ENCODE measurements at regions not wholly inside any gene's neighbourhood (a gene's known extent, or its start where the extent isn't known, plus 50 kb on each side); places are given as distances from the start of the nearest gene placed in this dataset.
A peak's percentile ranks its signal among the peaks of the same experiment; 100 is the strongest.

- Mint-ChIP-seq H3K36me3 (no peaks in the 10 kb centered on the region), H3K27me3 (no peaks in the 10 kb centered on the region), H3K9me3 (no peaks in the 10 kb centered on the region), H3K27ac (no peak overlapping the region), H3K4me1 (peaks cover 0 to 10% (median 5%) of the 10 kb centered on the region in 3 donors), H3K4me3 (no peak overlapping the region)
- Histone ChIP-seq H3K36me3 (ENCODE audit: control insufficient read depth in 2 of 2, extremely low read depth in 1 of 2, insufficient read depth in 1 of 2, low read length in 1 of 2) (no peaks in the 10 kb centered on the region), H3K27ac (ENCODE audit: low read length) (no peak overlapping the region), H3K4me3 (ENCODE audit: control insufficient read depth in 1 of 2, extremely low read depth in 1 of 2, low read length in 1 of 2) (no peak overlapping the region), H3K9me3 (no peaks in the 10 kb centered on the region), H3K4me1 (ENCODE audit: control insufficient read depth in 1 of 2, extremely low read depth in 1 of 2, insufficient read depth in 2 of 2, low read length in 2 of 2) (peaks cover 0 to 2% of the 10 kb centered on the region in 2 experiments), H3K27me3 (replicated peaks in 1 of 2; ENCODE audit: control insufficient read depth in 2 of 2, extremely low read depth in 1 of 2, insufficient read depth in 2 of 2, low read length in 1 of 2) (no peaks in the 10 kb centered on the region)
- WGBS (ENCODE audit: insufficient coverage), result 100% methylated on average over 2 of the region's 4 CpGs
- no peak for ATAC-seq (replicated peaks in 1 of 4)
- peak in 1 of 35 experiments; percentile 19 for DNase-seq
- ChIA-PET POLR2A (no interaction called here), CTCF (no interaction called here)
Observed at GRCh38 chr14:98665007-98665406, 607.0 kb downstream of the BCL11B start.

- ATAC-seq (replicated peaks in 1 of 4) (no peak), DNase-seq (no peak)
- Histone ChIP-seq H3K4me1 (ENCODE audit: control insufficient read depth in 1 of 2, extremely low read depth in 1 of 2, insufficient read depth in 2 of 2, low read length in 2 of 2) (peaks cover 0 to 2% of the 10 kb centered on the region in 2 experiments), H3K4me3 (ENCODE audit: control insufficient read depth in 1 of 2, extremely low read depth in 1 of 2, low read length in 1 of 2) (no peak overlapping the region), H3K36me3 (ENCODE audit: control insufficient read depth in 2 of 2, extremely low read depth in 1 of 2, insufficient read depth in 1 of 2, low read length in 1 of 2) (no peaks in the 10 kb centered on the region), H3K27ac (ENCODE audit: low read length) (no peak overlapping the region), H3K9me3 (no peaks in the 10 kb centered on the region), H3K27me3 (replicated peaks in 1 of 2; ENCODE audit: control insufficient read depth in 2 of 2, extremely low read depth in 1 of 2, insufficient read depth in 2 of 2, low read length in 1 of 2) (no peaks in the 10 kb centered on the region)
- H3K4me3 Mint-ChIP-seq, result no peak overlapping the region
- 64% methylated on average over 3 of the region's 5 CpGs for WGBS (ENCODE audit: insufficient coverage)
- POLR2A ChIA-PET, result interaction anchor here in 1 of 2 donors (0.6 kb wide), 1 partner anchor 61 kb away, joined by 7 read pairs; no protein-coding TSS in a partner anchor
- no peaks in the 10 kb centered on the region for H3K36me3 Mint-ChIP-seq
- H3K27ac Mint-ChIP-seq, result no peak overlapping the region
- no peaks in the 10 kb centered on the region for H3K9me3 Mint-ChIP-seq
- H3K4me1 Mint-ChIP-seq, result peaks cover 0 to 10% (median 5%) of the 10 kb centered on the region in 3 donors
- CTCF ChIA-PET, result interaction anchor here in 1 of 2 donors (0.7 kb wide), 2 partner anchors 36 to 1955 kb away, joined by 4 to 5 read pairs; no protein-coding TSS in a partner anchor
- H3K27me3 Mint-ChIP-seq, result no peaks in the 10 kb centered on the region
Observed at GRCh38 chr14:98666545-98666944, 605.5 kb downstream of the BCL11B start.

- no peak overlapping the region for H3K27ac Mint-ChIP-seq
Observed at GRCh38 chr14:98682033-98682432, 590.0 kb downstream of the BCL11B start.

GRCh38 chr14:98682726-98683125 is 589.3 kb downstream of the BCL11B start:
- no peaks in the 10 kb centered on the region for H3K36me3 ChIP-seq (ENCODE audit: control insufficient read depth in 2 of 2, extremely low read depth in 1 of 2, insufficient read depth in 1 of 2, low read length in 1 of 2)
- H3K9me3 ChIP-seq, result no peaks in the 10 kb centered on the region
- H3K27ac ChIP-seq (ENCODE audit: low read length), result no peak overlapping the region
- POLR2A ChIA-PET, result no interaction called here
- H3K27me3 ChIP-seq (replicated peaks in 1 of 2; ENCODE audit: control insufficient read depth in 2 of 2, extremely low read depth in 1 of 2, insufficient read depth in 2 of 2, low read length in 1 of 2), result no peaks in the 10 kb centered on the region
- H3K4me1 ChIP-seq (ENCODE audit: control insufficient read depth in 1 of 2, extremely low read depth in 1 of 2, insufficient read depth in 2 of 2, low read length in 2 of 2), result no peaks in the 10 kb centered on the region
- CTCF ChIA-PET, result no interaction called here
- WGBS (ENCODE audit: insufficient coverage), result 100% methylated on average over 1 of the region's 2 CpGs
- Mint-ChIP-seq H3K27me3 (peaks cover 3 to 4% of the 10 kb centered on the region in 2 donors), H3K27ac (no peak overlapping the region), H3K9me3 (peaks cover 0 to 7% (median 4%) of the 10 kb centered on the region in 3 donors), H3K36me3 (no peaks in the 10 kb centered on the region), H3K4me1 (no peaks in the 10 kb centered on the region), H3K4me3 (no peak overlapping the region)
- DNase-seq (no peak), ATAC-seq (replicated peaks in 1 of 4) (no peak)
- H3K4me3 ChIP-seq (ENCODE audit: control insufficient read depth in 1 of 2, extremely low read depth in 1 of 2, low read length in 1 of 2), result no peak overlapping the region

More at GRCh38 chr14:98682033-98682432, 590.0 kb downstream of the BCL11B start:
- no peaks in the 10 kb centered on the region for H3K36me3 ChIP-seq (ENCODE audit: control insufficient read depth in 2 of 2, extremely low read depth in 1 of 2, insufficient read depth in 1 of 2, low read length in 1 of 2)
- peaks cover 3 to 4% of the 10 kb centered on the region in 2 donors for H3K27me3 Mint-ChIP-seq
- ATAC-seq (replicated peaks in 1 of 4) (no peak), DNase-seq (no peak)
- H3K4me3 ChIP-seq (ENCODE audit: control insufficient read depth in 1 of 2, extremely low read depth in 1 of 2, low read length in 1 of 2), result no peak overlapping the region
- H3K27ac ChIP-seq (ENCODE audit: low read length), result no peak overlapping the region
- WGBS (ENCODE audit: insufficient coverage), result 97% methylated on average over 3 of the region's 3 CpGs
- no peaks in the 10 kb centered on the region for H3K27me3 ChIP-seq (replicated peaks in 1 of 2; ENCODE audit: control insufficient read depth in 2 of 2, extremely low read depth in 1 of 2, insufficient read depth in 2 of 2, low read length in 1 of 2)
- no peak overlapping the region for H3K4me3 Mint-ChIP-seq
- H3K36me3 Mint-ChIP-seq, result no peaks in the 10 kb centered on the region
- CTCF ChIA-PET, result no interaction called here
- peaks cover 0 to 7% (median 5%) of the 10 kb centered on the region in 3 donors for H3K9me3 Mint-ChIP-seq
- no peaks in the 10 kb centered on the region for H3K4me1 ChIP-seq (ENCODE audit: control insufficient read depth in 1 of 2, extremely low read depth in 1 of 2, insufficient read depth in 2 of 2, low read length in 2 of 2)
- POLR2A ChIA-PET, result no interaction called here
- H3K4me1 Mint-ChIP-seq, result no peaks in the 10 kb centered on the region
- H3K9me3 ChIP-seq, result no peaks in the 10 kb centered on the region

- Histone ChIP-seq H3K4me3 (ENCODE audit: control insufficient read depth in 1 of 2, extremely low read depth in 1 of 2, low read length in 1 of 2) (no peak overlapping the region), H3K36me3 (ENCODE audit: control insufficient read depth in 2 of 2, extremely low read depth in 1 of 2, insufficient read depth in 1 of 2, low read length in 1 of 2) (no peaks in the 10 kb centered on the region), H3K4me1 (ENCODE audit: control insufficient read depth in 1 of 2, extremely low read depth in 1 of 2, insufficient read depth in 2 of 2, low read length in 2 of 2) (no peaks in the 10 kb centered on the region), H3K27ac (ENCODE audit: low read length) (no peak overlapping the region), H3K27me3 (replicated peaks in 1 of 2; ENCODE audit: control insufficient read depth in 2 of 2, extremely low read depth in 1 of 2, insufficient read depth in 2 of 2, low read length in 1 of 2) (no peaks in the 10 kb centered on the region), H3K9me3 (no peaks in the 10 kb centered on the region)
- WGBS (ENCODE audit: insufficient coverage), result 90% methylated on average over 2 of the region's 4 CpGs
- ChIA-PET CTCF (no interaction called here), POLR2A (no interaction called here)
- Mint-ChIP-seq H3K9me3 (peaks cover 0 to 3% (median 0%) of the 10 kb centered on the region in 3 donors), H3K36me3 (no peaks in the 10 kb centered on the region), H3K4me3 (no peak overlapping the region), H3K27ac (no peak overlapping the region), H3K4me1 (no peaks in the 10 kb centered on the region), H3K27me3 (no peaks in the 10 kb centered on the region)
- DNase-seq, result no peak
- ATAC-seq (replicated peaks in 1 of 4), result no peak
Observed at GRCh38 chr14:98684468-98684867, 587.5 kb downstream of the BCL11B start.

GRCh38 chr14:98685725-98686124 is 586.3 kb downstream of the BCL11B start:
- Histone ChIP-seq H3K4me3 (ENCODE audit: control insufficient read depth in 1 of 2, extremely low read depth in 1 of 2, low read length in 1 of 2) (no peak overlapping the region), H3K27ac (ENCODE audit: low read length) (no peak overlapping the region), H3K4me1 (ENCODE audit: control insufficient read depth in 1 of 2, extremely low read depth in 1 of 2, insufficient read depth in 2 of 2, low read length in 2 of 2) (no peaks in the 10 kb centered on the region), H3K36me3 (ENCODE audit: control insufficient read depth in 2 of 2, extremely low read depth in 1 of 2, insufficient read depth in 1 of 2, low read length in 1 of 2) (no peaks in the 10 kb centered on the region), H3K27me3 (replicated peaks in 1 of 2; ENCODE audit: control insufficient read depth in 2 of 2, extremely low read depth in 1 of 2, insufficient read depth in 2 of 2, low read length in 1 of 2) (no peaks in the 10 kb centered on the region), H3K9me3 (no peaks in the 10 kb centered on the region)
- Mint-ChIP-seq H3K36me3 (no peaks in the 10 kb centered on the region), H3K9me3 (no peaks in the 10 kb centered on the region), H3K27me3 (no peaks in the 10 kb centered on the region), H3K27ac (no peak overlapping the region), H3K4me3 (no peak overlapping the region), H3K4me1 (no peaks in the 10 kb centered on the region)
- ATAC-seq (replicated peaks in 1 of 4) (no peak), DNase-seq (no peak)
- ChIA-PET CTCF (interaction anchor here in 1 of 2 donors (0.9 kb wide), 1 partner anchor 14 kb away, joined by 3 read pairs; no protein-coding TSS in a partner anchor), POLR2A (no interaction called here)
- WGBS (ENCODE audit: insufficient coverage), result 89% methylated on average over 4 of the region's 6 CpGs

GRCh38 chr14:98688446-98688845 is 583.6 kb downstream of the BCL11B start:
- Histone ChIP-seq H3K4me3 (ENCODE audit: control insufficient read depth in 1 of 2, extremely low read depth in 1 of 2, low read length in 1 of 2) (no peak overlapping the region), H3K27me3 (replicated peaks in 1 of 2; ENCODE audit: control insufficient read depth in 2 of 2, extremely low read depth in 1 of 2, insufficient read depth in 2 of 2, low read length in 1 of 2) (no peaks in the 10 kb centered on the region), H3K36me3 (ENCODE audit: control insufficient read depth in 2 of 2, extremely low read depth in 1 of 2, insufficient read depth in 1 of 2, low read length in 1 of 2) (no peaks in the 10 kb centered on the region), H3K4me1 (ENCODE audit: control insufficient read depth in 1 of 2, extremely low read depth in 1 of 2, insufficient read depth in 2 of 2, low read length in 2 of 2) (no peaks in the 10 kb centered on the region), H3K27ac (ENCODE audit: low read length) (no peak overlapping the region), H3K9me3 (no peaks in the 10 kb centered on the region)
- CTCF ChIA-PET, result no interaction called here
- no peaks in the 10 kb centered on the region for H3K9me3 Mint-ChIP-seq
- DNase-seq, result no peak
- H3K4me1 Mint-ChIP-seq, result no peaks in the 10 kb centered on the region
- POLR2A ChIA-PET, result no interaction called here
- no peak overlapping the region for H3K27ac Mint-ChIP-seq
- WGBS (ENCODE audit: insufficient coverage), result 97% methylated on average over 3 of the region's 3 CpGs
- H3K36me3 Mint-ChIP-seq, result no peaks in the 10 kb centered on the region
- H3K4me3 Mint-ChIP-seq, result no peak overlapping the region
- H3K27me3 Mint-ChIP-seq, result no peaks in the 10 kb centered on the region
- no peak for ATAC-seq (replicated peaks in 1 of 4)
